ENCODE measurements at regions not wholly inside any gene's neighbourhood (a gene's known extent, or its start where the extent isn't known, plus 50 kb on each side); places are given as distances from the start of the nearest gene placed in this dataset.

- H3K27ac ChIP-seq, result no peak overlapping the region
- DNase-seq (ENCODE audit: low spot score in 2 of 2), result no peak
- 68 to 70% methylated on average over 3 of the region's 3 CpGs for WGBS, 2 donors
- no peaks in the 10 kb centered on the region for H3K9me3 ChIP-seq
- no peaks in the 10 kb centered on the region for H3K36me3 ChIP-seq
- H3K27me3 ChIP-seq, result no peaks in the 10 kb centered on the region
- no peaks in the 10 kb centered on the region for H3K4me1 ChIP-seq
- no peak for TF ChIP-seq POLR2A (IDR thresholded peaks at IDR 0.05)
- TF ChIP-seq EP300 (IDR thresholded peaks at IDR 0.05), result no peak
- TF ChIP-seq CTCF (IDR thresholded peaks at IDR 0.05), result no peak
- H3K4me3 ChIP-seq, result no peak overlapping the region
Measured at GRCh38 chr9:78614892-78615291, 318.0 kb downstream of the PSAT1 start.

GRCh38 chr9:78615372-78615771 lies 318.4 kb downstream of the PSAT1 start:
- H3K36me3 ChIP-seq, result no peaks in the 10 kb centered on the region
- no peak for DNase-seq (ENCODE audit: low spot score in 2 of 2)
- H3K27me3 ChIP-seq, result no peaks in the 10 kb centered on the region
- H3K27ac ChIP-seq, result no peak overlapping the region
- whole genome bisulfite sequencing, 2 donors, result 89 to 90% methylated on average over 5 of the region's 5 CpGs
- H3K9me3 ChIP-seq, result no peaks in the 10 kb centered on the region
- TF ChIP-seq EP300 (IDR thresholded peaks at IDR 0.05) (no peak), CTCF (IDR thresholded peaks at IDR 0.05) (no peak), POLR2A (IDR thresholded peaks at IDR 0.05) (no peak)
- H3K4me1 ChIP-seq, result no peaks in the 10 kb centered on the region
- H3K4me3 ChIP-seq, result no peak overlapping the region

- Histone ChIP-seq H3K4me3 (no peak overlapping the region), H3K4me1 (no peaks in the 10 kb centered on the region), H3K9me3 (no peaks in the 10 kb centered on the region), H3K27ac (no peak overlapping the region), H3K36me3 (no peaks in the 10 kb centered on the region), H3K27me3 (no peaks in the 10 kb centered on the region)
- TF ChIP-seq CTCF (IDR thresholded peaks at IDR 0.05), result no peak
- no peak for TF ChIP-seq EP300 (IDR thresholded peaks at IDR 0.05)
- no peak for TF ChIP-seq POLR2A (IDR thresholded peaks at IDR 0.05)
- 58 to 59% methylated on average over 2 of the region's 2 CpGs for WGBS, 2 donors
- DNase-seq (ENCODE audit: low spot score in 2 of 2), result no peak
Measured at GRCh38 chr9:78618735-78619134, 321.8 kb downstream of the PSAT1 start.

- Histone ChIP-seq H3K36me3 (no peaks in the 10 kb centered on the region), H3K27me3 (no peaks in the 10 kb centered on the region), H3K4me1 (no peaks in the 10 kb centered on the region), H3K4me3 (no peak overlapping the region), H3K9me3 (no peaks in the 10 kb centered on the region), H3K27ac (no peak overlapping the region)
- 58 to 70% methylated on average over 3 of the region's 3 CpGs for WGBS, 2 donors
- DNase-seq (ENCODE audit: low spot score in 2 of 2), result no peak
- TF ChIP-seq EP300 (IDR thresholded peaks at IDR 0.05), result no peak
- no peak for TF ChIP-seq POLR2A (IDR thresholded peaks at IDR 0.05)
- no peak for TF ChIP-seq CTCF (IDR thresholded peaks at IDR 0.05)
Measured at GRCh38 chr9:78620303-78620702, 323.4 kb downstream of the PSAT1 start.

GRCh38 chr9:78620764-78621163 lies 323.8 kb downstream of the PSAT1 start:
- WGBS, 2 donors, result 63 to 74% methylated on average over 5 of the region's 5 CpGs
- Histone ChIP-seq H3K4me1 (no peaks in the 10 kb centered on the region), H3K9me3 (no peaks in the 10 kb centered on the region), H3K27me3 (no peaks in the 10 kb centered on the region), H3K27ac (no peak overlapping the region), H3K4me3 (no peak overlapping the region), H3K36me3 (no peaks in the 10 kb centered on the region)
- no peak for TF ChIP-seq POLR2A (IDR thresholded peaks at IDR 0.05)
- TF ChIP-seq EP300 (IDR thresholded peaks at IDR 0.05), result no peak
- TF ChIP-seq CTCF (IDR thresholded peaks at IDR 0.05), result no peak
- DNase-seq (ENCODE audit: low spot score in 2 of 2), result no peak
